Stomach (tissue), 8 donors: ENCODE measurements at regions not wholly inside any gene's neighbourhood (a gene's known extent, or its start where the extent isn't known, plus 50 kb on each side); places are given as distances from the start of the nearest gene placed in this dataset.
A peak's percentile ranks its signal among the peaks of the same experiment; 100 is the strongest.

Source experiments
- DNase-seq, 2 donors: peaks; one replicate each; pipeline versions ENCODE4 v3.0.0 to v3.0.0-alpha.2; 2013 to 2019
- H3K27ac ChIP-seq, 5 donors: fragments of 200-600 bp in 4 of 5; sonication (generic) in 4 of 5; one replicate each; pipeline ENCODE4 v1.5.1; 2013 to 2019; ENCODE audit warnings: mild to moderate bottlenecking in 1 of 5, moderate library complexity in 1 of 5
- H3K27me3 ChIP-seq, 3 donors: fragments of 200-600 bp; sonication (generic); one replicate each; pipeline ENCODE4 v1.5.1; 2017 to 2019; ENCODE audit warnings: mixed run types in 1 of 3
- H3K36me3 ChIP-seq, 4 donors: fragments of 200-600 bp; sonication (generic); 1 replicate in 3 of 4; 2 replicates in 1 of 4; pipeline ENCODE4 v1.5.1; 2016 to 2019
- H3K4me1 ChIP-seq, 4 donors: fragments of 200-600 bp; sonication (generic); one replicate each; pipeline ENCODE4 v1.5.1; 2016 to 2019
- H3K4me3 ChIP-seq, 4 donors: fragments of 200-600 bp; sonication (generic) in 3 of 4; one replicate each; pipeline ENCODE4 v1.5.1; 2016 to 2019; ENCODE audit warnings: mild to moderate bottlenecking in 1 of 4
- H3K9me3 ChIP-seq, 4 donors: fragments of 200-600 bp; sonication (generic); one replicate each; pipeline ENCODE4 v1.5.1; 2016 to 2019
- CTCF ChIP-seq, 7 experiments: fragments of 450-650 bp in 4 of 7; fragments of 200-600 bp in 3 of 7; sonication (generic) in 3 of 7; IDR thresholded peaks; one replicate each; pipeline ENCODE4 v1.5.1; 2016 to 2019; ENCODE audit warnings: antibody characterized with exemption in 7 of 7, control low read depth in 2 of 7, mild to moderate bottlenecking in 1 of 7
- EP300 ChIP-seq: sonication (generic); formaldehyde crosslinking; IDR thresholded peaks from one replicate; pipeline ENCODE4 v1.6.1; 2017; ENCODE audit warnings: antibody characterized with exemption
- POLR2A ChIP-seq, 4 donors: fragments of 450-650 bp; IDR thresholded peaks; one replicate each; pipeline ENCODE4 v1.6.1; 2016; ENCODE audit warnings: antibody characterized with exemption in 4 of 4, control low read depth in 2 of 4, mild to moderate bottlenecking in 1 of 4, moderate library complexity in 1 of 4
- POLR2AphosphoS5 ChIP-seq, 3 donors: sonication (generic); formaldehyde crosslinking; IDR thresholded peaks; one replicate each; pipeline ENCODE4 v1.6.1; 2016; ENCODE audit warnings: antibody characterized with exemption in 3 of 3
- WGBS, 5 donors: extraction: QIAGEN DNeasy Blood & Tissue Kit in 3 of 5; methylation state at CpG; one replicate each; pipeline versions ENCODE4 v1.1.5 to v1.1.7; 2013 to 2018; 5-methylcytosine and 5-hydroxymethylcytosine counted together
- intact Hi-C: fragments of 100-400 bp; cut with DNase I; formaldehyde crosslinking; loops from one replicate; pipeline ENCODE4 v1.15.1; 2023; ENCODE audit warnings: low total_unique reads
- donor health status: healthy with polysubstance abuse.
- donor health status: Bipolar disorder and iron deficiency.
- donor health status: healthy.

GRCh38 chr3:87733671-87734367 is 325.0 kb downstream of the CGGBP1 start:
- peak in 1 of 2 donors; percentile 11 for DNase-seq
- 77 to 86% (median 85%) methylated on average over 10 of the region's 10 CpGs for WGBS, 5 donors
- no peak overlapping the region for H3K4me3 ChIP-seq
- intact Hi-C loops = no loop called here
- H3K36me3 ChIP-seq = no peaks in the 10 kb centered on the region
- no peak overlapping the region for H3K27ac ChIP-seq
- H3K4me1 ChIP-seq = no peaks in the 10 kb centered on the region
- no peak for TF ChIP-seq POLR2AphosphoS5 (IDR thresholded peaks at IDR 0.05)
- TF ChIP-seq CTCF (IDR thresholded peaks at IDR 0.05) = no peak
- no peak for TF ChIP-seq EP300
- H3K27me3 ChIP-seq = no peaks in the 10 kb centered on the region
- H3K9me3 ChIP-seq = no peaks in the 10 kb centered on the region

- H3K27me3 ChIP-seq = no peaks in the 10 kb centered on the region
- H3K9me3 ChIP-seq = no peaks in the 10 kb centered on the region
- no peaks in the 10 kb centered on the region for H3K4me1 ChIP-seq
- TF ChIP-seq POLR2A (IDR thresholded peaks at IDR 0.05) (no peak), EP300 (no peak), CTCF (IDR thresholded peaks at IDR 0.05) (no peak), POLR2AphosphoS5 (IDR thresholded peaks at IDR 0.05) (no peak)
- WGBS, 5 donors = 62 to 82% (median 68%) methylated on average over 3 of the region's 3 CpGs
- DNase-seq = no peak
- no peaks in the 10 kb centered on the region for H3K36me3 ChIP-seq
- H3K27ac ChIP-seq = no peak overlapping the region
- intact Hi-C loops = no loop called here
- H3K4me3 ChIP-seq = no peak overlapping the region
Measured at GRCh38 chr3:87732294-87732693, 326.5 kb downstream of the CGGBP1 start.

GRCh38 chr3:87727783-87728182 is 331.0 kb downstream of the CGGBP1 start:
- DNase-seq = no peak
- Histone ChIP-seq H3K27ac (no peak overlapping the region), H3K4me1 (no peaks in the 10 kb centered on the region), H3K9me3 (peaks cover 0 to 7% (median 2%) of the 10 kb centered on the region in 4 donors), H3K36me3 (no peaks in the 10 kb centered on the region), H3K4me3 (no peak overlapping the region), H3K27me3 (no peaks in the 10 kb centered on the region)
- no peak for TF ChIP-seq POLR2A (IDR thresholded peaks at IDR 0.05)
- no peak for TF ChIP-seq CTCF (IDR thresholded peaks at IDR 0.05)
- TF ChIP-seq POLR2AphosphoS5 (IDR thresholded peaks at IDR 0.05) = no peak
- TF ChIP-seq EP300 = no peak
- WGBS, 5 donors = 56 to 71% (median 69%) methylated on average over 4 of the region's 4 CpGs
- intact Hi-C loops = no loop called here

- Histone ChIP-seq H3K36me3 (no peaks in the 10 kb centered on the region), H3K4me1 (no peaks in the 10 kb centered on the region), H3K9me3 (no peaks in the 10 kb centered on the region), H3K27ac (no peak overlapping the region), H3K4me3 (no peak overlapping the region), H3K27me3 (no peaks in the 10 kb centered on the region)
- no peak for TF ChIP-seq POLR2A (IDR thresholded peaks at IDR 0.05)
- TF ChIP-seq CTCF (IDR thresholded peaks at IDR 0.05) = no peak
- TF ChIP-seq EP300 = no peak
- no peak for TF ChIP-seq POLR2AphosphoS5 (IDR thresholded peaks at IDR 0.05)
- DNase-seq = no peak
- intact Hi-C loops = no loop called here
- 49 to 66% (median 54%) methylated on average over 2 of the region's 2 CpGs for WGBS, 5 donors
Measured at GRCh38 chr3:87719060-87719459, 339.7 kb downstream of the CGGBP1 start.
